NCI-H1105 (cell line): ENCODE measurements at regions not wholly inside any gene's neighbourhood (a gene's known extent, or its start where the extent isn't known, plus 50 kb on each side); places are given as distances from the start of the nearest gene placed in this dataset.

ENCODE experiments used
- DNase-seq: peaks from one replicate; lab custom pipeline; 2025; lab: John Stamatoyannopoulos, UW

- no peak for DNase-seq
Observed at GRCh38 chr7:130966246-130967009, 232.4 kb upstream of the KLF14 start.

GRCh38 chr7:130970196-130970595 lies 236.2 kb upstream of the KLF14 start:
- DNase-seq, result no peak

GRCh38 chr7:130970696-130971095 lies 236.7 kb upstream of the KLF14 start:
- no peak for DNase-seq

- DNase-seq, result no peak
Observed at GRCh38 chr7:130971297-130971696, 237.3 kb upstream of the KLF14 start.

- no peak for DNase-seq
Observed at GRCh38 chr7:130972201-130972600, 238.2 kb upstream of the KLF14 start.

GRCh38 chr7:130973637-130974036 lies 239.6 kb upstream of the KLF14 start:
- DNase-seq, result no peak

- DNase-seq, result no peak
Observed at GRCh38 chr7:130974169-130974568, 240.2 kb upstream of the KLF14 start.

- DNase-seq, result no peak
Observed at GRCh38 chr7:130974794-130975193, 240.8 kb upstream of the KLF14 start.

GRCh38 chr7:130975731-130976130 lies 241.7 kb upstream of the KLF14 start:
- DNase-seq, result no peak

- DNase-seq, result peak; percentile 30
Observed at GRCh38 chr7:130982160-130982638, 248.2 kb upstream of the KLF14 start.

- no peak for DNase-seq
Observed at GRCh38 chr7:130982651-130983050, 248.6 kb upstream of the KLF14 start.

GRCh38 chr7:130985361-130985760 lies 251.4 kb upstream of the KLF14 start:
- DNase-seq, result no peak

GRCh38 chr7:130986261-130986690 lies 252.3 kb upstream of the KLF14 start:
- no peak for DNase-seq

- no peak for DNase-seq
Observed at GRCh38 chr7:130987092-130987491, 253.1 kb upstream of the KLF14 start.

- DNase-seq, result no peak
Observed at GRCh38 chr7:130988443-130988842, 254.4 kb upstream of the KLF14 start.

- no peak for DNase-seq
Observed at GRCh38 chr7:130989101-130989795, 255.2 kb upstream of the KLF14 start.

GRCh38 chr7:130990178-130990832 lies 256.3 kb upstream of the KLF14 start:
- DNase-seq, result no peak

GRCh38 chr7:130993671-130994365 lies 259.8 kb upstream of the KLF14 start:
- DNase-seq, result no peak

- no peak for DNase-seq
Observed at GRCh38 chr7:130994378-130995115, 260.5 kb upstream of the KLF14 start.

GRCh38 chr7:130995252-130996081 lies 261.5 kb upstream of the KLF14 start:
- DNase-seq, result no peak
